K562 (cell line): ENCODE measurements at regions not wholly inside any gene's neighbourhood (a gene's known extent, or its start where the extent isn't known, plus 50 kb on each side); places are given as distances from the start of the nearest gene placed in this dataset.

Experiments used
- ATAC-seq: fragments of 200-7000 bp; cut with Tn5 transposase; 3 replicates; pipeline ENCODE4 v1.9.1; 2020; ENCODE audit warnings: moderate library complexity
- BruUV-seq: library from RNA; stranded (reverse); fragments of 400-500 nt; replicated peaks from 2 replicates; lab custom pipeline; 2021; lab: Mats Ljungman, UMichigan
- CTCF ChIA-PET: fragments of 300-600 bp; formaldehyde crosslinking; extraction: SDS; loops from one replicate; lab custom pipeline; 2021; ENCODE audit warnings: low intra/inter-chr PET ratio; lab: Yijun Ruan, JAX
- POLR2A ChIA-PET: fragments of 300-600, 350-650 bp; sonication (Branson Sonifier 250); formaldehyde crosslinking; extraction: SDS; loops from one replicate; lab custom pipeline; 2021; ENCODE audit warnings: antibody characterized with exemption, inconsistent platforms; lab: Yijun Ruan, JAX
- DNase-seq, 4 experiments: peaks; one replicate each; pipeline versions ENCODE4 v3.0.0 to v3.0.0-alpha.2; 2011 to 2018; ENCODE audit warnings: low spot score in 3 of 4, mixed read lengths in 3 of 4; ENCODE audit errors: extremely low read depth in 1 of 4
- FAIRE-seq: peaks from 2 replicates; lab custom pipeline; 2011; peaks lifted over from hg19 to GRCh38; lab: Jason Lieb, UNC
- H2AFZ ChIP-seq: 2 replicates; pipeline ENCODE4 v1.6.0; 2011; ENCODE audit warnings: low read depth, low read length, control low read depth, inconsistent platforms
- H3K27ac ChIP-seq: fragments of 200-600 bp; 3 replicates; pipeline ENCODE4 v1.8.0; 2011; ENCODE audit warnings: low read depth, mild to moderate bottlenecking, control low read depth, inconsistent platforms, low read length, moderate library complexity, mixed read lengths; ENCODE audit errors: extremely low read depth
- H3K27me3 ChIP-seq, 2 experiments: fragments of 300-600 bp in 1 of 2; 2 replicates in 1 of 2; 3 replicates in 1 of 2; pipeline versions ENCODE4 v1.6.0 to v1.8.0; 2011; ENCODE audit warnings: inconsistent platforms in 2 of 2, low read length in 2 of 2, mild to moderate bottlenecking in 1 of 2, mixed read lengths in 1 of 2, moderate library complexity in 1 of 2; ENCODE audit not compliant: control insufficient read depth in 2 of 2, insufficient read depth in 2 of 2
- H3K36me3 ChIP-seq: fragments of 300-600 bp; 3 replicates; pipeline ENCODE4 v1.8.0; 2011; ENCODE audit warnings: mild to moderate bottlenecking, low read length, inconsistent platforms; ENCODE audit not compliant: control insufficient read depth, insufficient read depth
- H3K4me1 ChIP-seq, 2 experiments: fragments of 200-600 bp in 1 of 2; replicated peaks in 1 of 2; 2 replicates in 1 of 2; 3 replicates in 1 of 2; pipeline versions ENCODE4 v1.5.1 to v1.8.0; 2011; ENCODE audit warnings: inconsistent platforms in 2 of 2, low read length in 2 of 2, mild to moderate bottlenecking in 1 of 2, mixed read lengths in 1 of 2, moderate library complexity in 1 of 2; ENCODE audit not compliant: control insufficient read depth in 2 of 2, insufficient read depth in 2 of 2
- H3K4me2 ChIP-seq: 2 replicates; pipeline ENCODE4 v1.6.1; 2011; ENCODE audit warnings: low read length, control low read depth, inconsistent platforms, mixed read lengths; ENCODE audit not compliant: insufficient read depth
- H3K4me3 ChIP-seq: fragments of 200-600 bp; sonication (generic), shearing (Covaris generic); 2 replicates; pipeline ENCODE4 v1.5.1; 2016; ENCODE audit warnings: control low read depth, inconsistent platforms
- H3K79me2 ChIP-seq: fragments of 200-600 bp; 3 replicates; pipeline ENCODE4 v1.8.0; 2011; ENCODE audit warnings: low read length, inconsistent platforms; ENCODE audit not compliant: control insufficient read depth, insufficient read depth
- H3K9ac ChIP-seq, 2 experiments: 2 replicates each; pipeline versions ENCODE4 v1.6.0 to v1.6.1; 2011; ENCODE audit warnings: low read depth in 2 of 2, low read length in 2 of 2, control low read depth in 1 of 2, inconsistent platforms in 1 of 2, mild to moderate bottlenecking in 1 of 2, mixed read lengths in 1 of 2; ENCODE audit not compliant: insufficient read depth in 1 of 2
- H3K9me1 ChIP-seq: one replicate; pipeline ENCODE4 v1.6.0; 2011; ENCODE audit warnings: inconsistent platforms, mild to moderate bottlenecking, low read length, moderate library complexity; ENCODE audit not compliant: control insufficient read depth, insufficient read depth
- H3K9me3 ChIP-seq: replicated peaks from 2 replicates; pipeline ENCODE4 v1.5.1; 2011; ENCODE audit warnings: low read depth, low read length, inconsistent platforms; ENCODE audit not compliant: control insufficient read depth, insufficient read depth
- H4K20me1 ChIP-seq: replicated peaks from 2 replicates; pipeline ENCODE4 v1.6.1; 2011; ENCODE audit warnings: low read length, inconsistent platforms, mixed read lengths; ENCODE audit not compliant: control insufficient read depth, insufficient read depth
- ATF7 ChIP-seq: fragments of 450-650 bp; IDR thresholded peaks from 2 replicates; pipeline ENCODE4 v1.7.1; 2014; ENCODE audit warnings: mild to moderate bottlenecking, moderate library complexity
- CBX1 ChIP-seq: sonication (generic); IDR thresholded peaks from 2 replicates; pipeline ENCODE4 v1.6.1; 2016; ENCODE audit warnings: antibody characterized with exemption, low read depth, mild to moderate bottlenecking
- DNMT1 ChIP-seq: fragments of 450-650 bp; IDR thresholded peaks from 2 replicates; pipeline ENCODE4 v1.6.1; 2016; ENCODE audit warnings: antibody characterized with exemption, mild to moderate bottlenecking
- NFIX ChIP-seq: fragments of 250-450 bp; sonication (Bioruptor Pico); IDR thresholded peaks from 2 replicates; pipeline ENCODE4 v1.4.0; 2020; ENCODE audit warnings: low read depth, mild to moderate bottlenecking, moderate library complexity
- TAF7 ChIP-seq: fragments of 450-650 bp; IDR thresholded peaks from 2 replicates; pipeline ENCODE4 v1.6.1; 2016; ENCODE audit warnings: missing genetic modification characterization, missing compliant biosample characterization
- ZKSCAN1 ChIP-seq: fragments of 150-350 bp; IDR thresholded peaks from 2 replicates; pipeline ENCODE4 v1.6.1; 2016; ENCODE audit warnings: low read depth, low read length
- ZNF551 ChIP-seq: fragments of 250-450 bp; sonication (Bioruptor Pico); IDR thresholded peaks from 2 replicates; pipeline ENCODE4 v1.5.0; 2021; ENCODE audit warnings: mild to moderate bottlenecking, moderate library complexity
- WGBS: fragments of 100-300 bp; shearing (Covaris generic); methylation state at CpG from one replicate; pipeline ENCODE4 v1.1.6; 2016; ENCODE audit warnings: low coverage, mixed read lengths; ENCODE audit not compliant: insufficient coverage; ENCODE audit errors: missing lambda C conversion rate; 5-methylcytosine and 5-hydroxymethylcytosine counted together
- in situ Hi-C: fragments of 300-500 bp; cut with MboI; formaldehyde crosslinking; loops from 4 replicates; pipeline ENCODE4 v1.15.0; 2018; ENCODE audit warnings: inconsistent platforms, mixed read lengths
- intact Hi-C: fragments of 100-400 bp; cut with micrococcal nuclease; formaldehyde crosslinking; loops from 2 replicates; pipeline ENCODE4 v1.14.2; 2022
- TF ChIP-seq, protein P1 (sequence below), 2 experiments: fragments of 450-650 bp; formaldehyde crosslinking in 1 of 2; IDR thresholded peaks; 2 replicates each; pipeline versions ENCODE4 v1.4.0 to v1.6.1; 2014 to 2020; ENCODE audit warnings: mild to moderate bottlenecking in 2 of 2, borderline replicate concordance in 1 of 2, low read depth in 1 of 2

DNA sequence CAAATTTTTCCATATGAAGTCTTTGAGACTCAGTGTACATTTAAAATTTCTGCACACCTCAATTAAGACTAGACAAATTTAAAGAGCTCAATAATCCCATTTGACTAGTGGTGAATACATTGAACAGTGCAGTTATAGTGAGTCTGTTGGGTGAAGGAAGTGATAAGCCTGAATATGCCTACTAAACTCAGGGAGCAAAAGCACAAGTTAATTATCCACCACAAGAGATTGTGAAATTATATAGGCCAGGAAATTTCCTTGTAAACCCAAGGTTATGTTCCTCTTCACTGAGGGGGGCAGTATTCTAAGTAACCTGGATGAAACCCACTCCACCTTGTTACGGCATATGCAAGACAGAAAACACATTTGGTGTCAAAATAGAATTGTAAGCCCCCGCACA lies 612.9 kb upstream of the DAB2 start (continued):
- TF ChIP-seq, protein P1, sequence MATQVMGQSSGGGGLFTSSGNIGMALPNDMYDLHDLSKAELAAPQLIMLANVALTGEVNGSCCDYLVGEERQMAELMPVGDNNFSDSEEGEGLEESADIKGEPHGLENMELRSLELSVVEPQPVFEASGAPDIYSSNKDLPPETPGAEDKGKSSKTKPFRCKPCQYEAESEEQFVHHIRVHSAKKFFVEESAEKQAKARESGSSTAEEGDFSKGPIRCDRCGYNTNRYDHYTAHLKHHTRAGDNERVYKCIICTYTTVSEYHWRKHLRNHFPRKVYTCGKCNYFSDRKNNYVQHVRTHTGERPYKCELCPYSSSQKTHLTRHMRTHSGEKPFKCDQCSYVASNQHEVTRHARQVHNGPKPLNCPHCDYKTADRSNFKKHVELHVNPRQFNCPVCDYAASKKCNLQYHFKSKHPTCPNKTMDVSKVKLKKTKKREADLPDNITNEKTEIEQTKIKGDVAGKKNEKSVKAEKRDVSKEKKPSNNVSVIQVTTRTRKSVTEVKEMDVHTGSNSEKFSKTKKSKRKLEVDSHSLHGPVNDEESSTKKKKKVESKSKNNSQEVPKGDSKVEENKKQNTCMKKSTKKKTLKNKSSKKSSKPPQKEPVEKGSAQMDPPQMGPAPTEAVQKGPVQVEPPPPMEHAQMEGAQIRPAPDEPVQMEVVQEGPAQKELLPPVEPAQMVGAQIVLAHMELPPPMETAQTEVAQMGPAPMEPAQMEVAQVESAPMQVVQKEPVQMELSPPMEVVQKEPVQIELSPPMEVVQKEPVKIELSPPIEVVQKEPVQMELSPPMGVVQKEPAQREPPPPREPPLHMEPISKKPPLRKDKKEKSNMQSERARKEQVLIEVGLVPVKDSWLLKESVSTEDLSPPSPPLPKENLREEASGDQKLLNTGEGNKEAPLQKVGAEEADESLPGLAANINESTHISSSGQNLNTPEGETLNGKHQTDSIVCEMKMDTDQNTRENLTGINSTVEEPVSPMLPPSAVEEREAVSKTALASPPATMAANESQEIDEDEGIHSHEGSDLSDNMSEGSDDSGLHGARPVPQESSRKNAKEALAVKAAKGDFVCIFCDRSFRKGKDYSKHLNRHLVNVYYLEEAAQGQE (IDR thresholded peaks at IDR 0.05; ENCODE audit: borderline replicate concordance) = no peak
- TF ChIP-seq, protein P1 (CRISPR knock-in tag; IDR thresholded peaks at IDR 0.05; ENCODE audit: low read depth) = no peak
- TF ChIP-seq, all 486 proteins: peak for 0

DNA sequence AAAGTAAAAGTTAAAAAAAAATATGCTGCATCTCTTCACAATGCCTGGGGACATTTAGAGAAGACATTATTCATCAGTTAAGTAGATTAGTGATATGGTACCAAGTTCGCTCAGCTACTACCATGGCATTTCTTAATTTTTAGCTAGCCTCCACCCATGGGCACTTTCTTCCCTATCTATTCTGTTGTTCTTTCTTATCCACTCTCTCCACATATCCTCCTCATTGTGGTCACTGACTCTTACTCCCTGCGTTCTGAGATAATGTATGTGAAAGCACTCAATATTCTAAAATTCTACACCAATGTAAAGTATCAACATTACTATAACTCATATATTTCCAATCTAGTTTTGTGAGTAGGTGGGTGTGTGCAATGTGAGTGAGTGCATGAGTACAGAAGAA lies 609.7 kb upstream of the DAB2 start:
- Histone ChIP-seq H3K79me2 (no peaks in the 10 kb centered on the region), H3K9me1 (no peaks in the 10 kb centered on the region), H3K4me2 (no peak overlapping the region), H4K20me1 (no peaks in the 10 kb centered on the region)
- in situ Hi-C loops (no loop called here), intact Hi-C loops (no loop called here)
- no peak for FAIRE-seq
- BruUV-seq = no TSS peak
- POLR2A ChIA-PET = no interaction called here
- no peak for TF ChIP-seq DNMT1
- no peak for TF ChIP-seq ATF7
- no peak for TF ChIP-seq CBX1
- no peak for TF ChIP-seq ZKSCAN1
- TF ChIP-seq ZNF551 (CRISPR knock-in tag) = no peak
- no peak for TF ChIP-seq TAF7 (tag)
- TF ChIP-seq NFIX (CRISPR knock-in tag) = no peak
- TF ChIP-seq, all 486 proteins: peak for 0
- Histone ChIP-seq H3K36me3 (no peaks in the 10 kb centered on the region), H3K27me3 (no peaks in the 10 kb centered on the region), H3K4me3 (no peak overlapping the region), H3K27ac (no peak overlapping the region), H3K9me3 (no peaks in the 10 kb centered on the region), H3K4me1 (no peaks in the 10 kb centered on the region), H2AFZ (no peak overlapping the region), H3K9ac (no peak overlapping the region)
- DNase-seq = no peak
- WGBS = 0% methylated on average over 2 of the region's 2 CpGs
- no peak for ATAC-seq
- CTCF ChIA-PET = no interaction called here
